ENCODE measurements at regions not wholly inside any gene's neighbourhood (a gene's known extent, or its start where the extent isn't known, plus 50 kb on each side); places are given as distances from the start of the nearest gene placed in this dataset.

- peak; percentile 95 for TF ChIP-seq ZMYM2 (CRISPR knock-in tag; IDR thresholded peaks at IDR 0.05)
- no peak for TF ChIP-seq FOXM1 (CRISPR knock-in tag; IDR thresholded peaks at IDR 0.05)
- peak; percentile 88 for TF ChIP-seq ZNF878 (CRISPR knock-in tag; IDR thresholded peaks at IDR 0.05)
- TF ChIP-seq, protein P1, sequence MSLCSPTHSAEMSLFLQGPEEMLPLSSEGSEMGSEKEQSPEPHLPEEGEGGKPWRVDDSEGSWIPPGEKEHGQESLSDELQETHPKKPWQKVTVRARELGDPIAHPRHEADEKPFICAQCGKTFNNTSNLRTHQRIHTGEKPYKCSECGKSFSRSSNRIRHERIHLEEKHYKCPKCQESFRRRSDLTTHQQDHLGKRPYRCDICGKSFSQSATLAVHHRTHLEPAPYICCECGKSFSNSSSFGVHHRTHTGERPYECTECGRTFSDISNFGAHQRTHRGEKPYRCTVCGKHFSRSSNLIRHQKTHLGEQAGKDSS (CRISPR knock-in tag; IDR thresholded peaks at IDR 0.05; ENCODE audit: borderline replicate concordance, low read depth), result no peak; the same call in 1 of the 2 replicates
- TF ChIP-seq TMF1 (CRISPR knock-in tag; IDR thresholded peaks at IDR 0.05; ENCODE audit: low read depth), result no peak
- TF ChIP-seq PHB2 (IDR thresholded peaks at IDR 0.05; ENCODE audit: partially characterized antibody), result no peak
- no peak for TF ChIP-seq SIX1 (CRISPR knock-in tag; IDR thresholded peaks at IDR 0.05; ENCODE audit: borderline replicate concordance)
- TF ChIP-seq ZBTB2 (CRISPR knock-in tag; IDR thresholded peaks at IDR 0.05; ENCODE audit: low read depth), result no peak
- TF ChIP-seq ISX (CRISPR knock-in tag; conservative IDR thresholded peaks at IDR 0.05), result no peak
- TF ChIP-seq ZIK1 (CRISPR knock-in tag; IDR thresholded peaks at IDR 0.05; ENCODE audit: borderline replicate concordance, low read depth), result no peak; the same call in 1 of the 2 replicates
- TF ChIP-seq REL (CRISPR knock-in tag; conservative IDR thresholded peaks at IDR 0.05), result no peak
- TF ChIP-seq WIZ (CRISPR knock-in tag; IDR thresholded peaks at IDR 0.05), result no peak; the same call in 1 of the 2 replicates
- TF ChIP-seq ZEB1 (IDR thresholded peaks at IDR 0.05; ENCODE audit: insufficient replicate concordance, low read depth), result peak; percentile 99
- no peak; the same call in 1 of the 2 replicates for TF ChIP-seq HHEX (CRISPR knock-in tag; IDR thresholded peaks at IDR 0.05)
- 0 out of 2 replicates have a peak, but pooled peaks have one; percentile 65 for TF ChIP-seq ZNF329 (CRISPR knock-in tag; IDR thresholded peaks at IDR 0.05; ENCODE audit: low read depth)
- TF ChIP-seq SMAD3 (CRISPR knock-in tag; IDR thresholded peaks at IDR 0.05), result peak; percentile 69
- no peak for TF ChIP-seq THAP7 (CRISPR knock-in tag; IDR thresholded peaks at IDR 0.05)
- peak; percentile 83; the same call in 1 of the 2 replicates for TF ChIP-seq E2F1 (CRISPR knock-in tag; IDR thresholded peaks at IDR 0.05)
- TF ChIP-seq MED13 (CRISPR knock-in tag; IDR thresholded peaks at IDR 0.05), result no peak
- peak; percentile 85; the same call in 1 of the 2 replicates for TF ChIP-seq ZFP90 (CRISPR knock-in tag; IDR thresholded peaks at IDR 0.05; ENCODE audit: borderline replicate concordance)
- TF ChIP-seq ZNF674 (CRISPR knock-in tag; IDR thresholded peaks at IDR 0.05; ENCODE audit: low read depth), result no peak
- TF ChIP-seq ZNF790 (CRISPR knock-in tag; IDR thresholded peaks at IDR 0.05; ENCODE audit: borderline replicate concordance), result no peak
- TF ChIP-seq STAT6 (CRISPR knock-in tag; IDR thresholded peaks at IDR 0.05; ENCODE audit: borderline replicate concordance), result peak; percentile 87; the same call in 1 of the 2 replicates
- no peak for TF ChIP-seq TBP (CRISPR knock-in tag; IDR thresholded peaks at IDR 0.05)
Measured at GRCh38 chr6:27545271-27546046, 72.6 kb upstream of the ZNF184 start (continued).

All from HepG2 (cell line).